Nephron progenitor cell (in vitro differentiated cells): ENCODE measurements at regions not wholly inside any gene's neighbourhood (a gene's known extent, or its start where the extent isn't known, plus 50 kb on each side); places are given as distances from the start of the nearest gene placed in this dataset.

ENCODE experiments used
- DNase-seq: peaks from one replicate; pipeline ENCODE4 v3.0.0; 2021
- H3K27ac Mint-ChIP-seq: 2 replicates; pipeline ENCODE4 v1.8.0; 2021; ENCODE audit warnings: mild to moderate bottlenecking, moderate library complexity, mixed read lengths
- H3K27me3 Mint-ChIP-seq: 2 replicates; pipeline ENCODE4 v1.8.0; 2021; ENCODE audit warnings: mild to moderate bottlenecking, low read depth, mixed read lengths; ENCODE audit not compliant: poor library complexity
- H3K36me3 Mint-ChIP-seq: 2 replicates; pipeline ENCODE4 v1.8.0; 2021; ENCODE audit warnings: low read depth, mixed read lengths
- H3K4me1 Mint-ChIP-seq: 2 replicates; pipeline ENCODE4 v1.8.0; 2021; ENCODE audit warnings: mixed read lengths
- H3K4me3 Mint-ChIP-seq: 2 replicates; pipeline ENCODE4 v1.8.0; 2021; ENCODE audit warnings: mild to moderate bottlenecking, moderate library complexity, mixed read lengths
- H3K9me3 Mint-ChIP-seq: 2 replicates; pipeline ENCODE4 v1.8.0; 2021; ENCODE audit warnings: mild to moderate bottlenecking, moderate library complexity, mixed read lengths
- CTCF ChIP-seq: fragments of 200-600 bp; sonication (generic); IDR thresholded peaks from 2 replicates; pipeline ENCODE4 v1.5.0; 2021; ENCODE audit warnings: antibody characterized with exemption

DNA sequence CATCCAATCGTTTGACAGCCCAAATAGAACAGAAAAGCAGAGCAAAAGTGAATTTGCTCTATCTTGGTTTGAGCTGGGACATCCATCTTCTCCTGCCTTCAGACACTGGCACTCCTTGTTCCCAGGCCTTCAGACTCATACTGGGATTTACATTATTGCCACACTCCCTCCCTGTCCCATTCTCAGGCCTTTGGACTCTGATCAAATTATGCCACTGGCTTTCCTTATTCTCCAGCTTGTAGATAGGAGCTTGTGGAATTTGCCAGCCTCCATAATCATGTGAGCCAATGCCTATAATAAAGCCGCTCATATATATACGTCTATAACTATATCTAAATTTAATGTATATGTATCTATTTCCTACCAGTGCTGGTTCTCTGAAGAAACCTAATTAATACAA is 568.3 kb upstream of the KIRREL3 start:
- Mint-ChIP-seq H3K27ac (no peak overlapping the region), H3K9me3 (peaks cover 15% of the 10 kb centered on the region), H3K4me1 (peaks cover 3% of the 10 kb centered on the region), H3K4me3 (no peak overlapping the region), H3K27me3 (no peaks in the 10 kb centered on the region), H3K36me3 (no peaks in the 10 kb centered on the region)
- TF ChIP-seq CTCF = no peak
- no peak for DNase-seq

DNA sequence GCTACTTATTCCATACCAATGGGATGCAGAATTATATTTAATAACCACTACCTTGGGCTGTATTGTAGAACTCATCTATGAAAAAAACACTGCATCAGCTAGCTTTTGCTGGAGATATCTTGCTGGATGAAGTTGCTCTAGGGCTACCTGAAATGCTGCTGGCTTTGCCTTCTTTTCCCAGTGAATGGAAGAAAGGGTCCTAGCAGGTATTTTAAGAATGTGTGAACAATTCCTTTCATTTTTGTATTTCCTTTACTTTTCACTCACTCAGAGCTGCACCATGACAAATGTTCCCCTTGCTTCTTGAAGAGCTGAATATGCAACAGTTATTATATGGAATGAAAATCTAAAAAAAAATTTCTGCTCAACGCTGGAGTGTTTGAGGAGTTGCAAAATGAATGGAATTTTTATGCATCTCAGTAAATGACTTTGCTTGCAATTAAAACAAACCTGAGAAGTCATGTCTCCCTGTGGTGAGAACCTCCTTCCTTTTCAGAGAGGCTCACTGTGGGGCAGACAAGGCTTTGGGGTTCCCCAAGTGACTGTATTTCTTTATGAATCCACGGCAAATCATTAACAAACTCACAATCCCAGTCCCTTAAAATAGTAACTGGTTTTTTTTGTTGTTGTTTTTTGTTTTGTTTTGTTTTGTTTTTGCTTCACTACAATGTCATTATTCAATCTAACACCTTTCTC is 566.8 kb upstream of the KIRREL3 start:
- DNase-seq = no peak
- peaks cover 3% of the 10 kb centered on the region for H3K4me1 Mint-ChIP-seq
- H3K9me3 Mint-ChIP-seq = peaks cover 9% of the 10 kb centered on the region
- TF ChIP-seq CTCF = no peak
- no peak overlapping the region for H3K27ac Mint-ChIP-seq
- H3K27me3 Mint-ChIP-seq = no peaks in the 10 kb centered on the region
- H3K4me3 Mint-ChIP-seq = no peak overlapping the region
- H3K36me3 Mint-ChIP-seq = no peaks in the 10 kb centered on the region

DNA sequence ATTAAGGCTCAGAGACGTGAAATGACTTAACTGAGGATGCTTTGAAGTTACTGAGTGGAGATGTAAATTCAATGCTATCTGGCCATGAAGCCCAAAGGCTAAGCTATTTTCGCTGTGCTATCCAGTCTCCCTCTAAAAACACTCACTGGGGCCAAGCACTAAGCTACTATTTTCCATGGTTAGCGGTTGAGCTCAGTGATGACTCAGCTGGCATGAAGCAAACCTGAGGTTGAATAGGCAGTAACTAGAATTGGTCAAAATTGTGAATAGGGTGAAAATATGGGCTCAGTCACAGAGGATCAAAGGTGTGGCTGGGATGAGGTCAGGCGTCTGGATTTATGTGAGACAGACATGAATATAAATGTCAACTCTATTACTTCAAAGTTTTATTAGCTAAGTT is 564.2 kb upstream of the KIRREL3 start:
- no peaks in the 10 kb centered on the region for H3K9me3 Mint-ChIP-seq
- H3K27me3 Mint-ChIP-seq = no peaks in the 10 kb centered on the region
- H3K36me3 Mint-ChIP-seq = no peaks in the 10 kb centered on the region
- peaks cover 3% of the 10 kb centered on the region for H3K4me1 Mint-ChIP-seq
- H3K4me3 Mint-ChIP-seq = no peak overlapping the region
- no peak for TF ChIP-seq CTCF
- H3K27ac Mint-ChIP-seq = no peak overlapping the region
- DNase-seq = no peak

DNA sequence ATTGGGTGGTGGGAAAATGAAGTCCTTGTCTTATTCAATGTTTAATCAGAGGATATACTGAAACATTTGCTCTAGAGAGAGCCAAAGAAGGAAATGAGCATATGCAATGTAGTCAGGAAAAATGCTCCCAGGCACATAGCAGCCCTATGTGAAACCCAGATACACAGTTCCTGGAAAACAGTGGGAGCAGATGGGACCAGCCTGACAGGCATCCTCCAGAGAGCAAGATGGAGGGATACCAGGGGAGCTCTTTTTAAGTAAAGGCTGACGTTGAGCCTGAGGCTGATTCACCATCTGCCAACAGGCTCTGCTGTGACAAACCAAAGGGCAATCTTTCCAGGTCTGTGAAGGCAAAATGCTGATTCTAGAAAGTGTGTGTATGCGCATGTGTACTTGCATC is 559.4 kb upstream of the KIRREL3 start:
- H3K27ac Mint-ChIP-seq = no peak overlapping the region
- H3K9me3 Mint-ChIP-seq = no peaks in the 10 kb centered on the region
- H3K4me3 Mint-ChIP-seq = no peak overlapping the region
- H3K4me1 Mint-ChIP-seq = no peaks in the 10 kb centered on the region
- no peaks in the 10 kb centered on the region for H3K36me3 Mint-ChIP-seq
- TF ChIP-seq CTCF = no peak
- H3K27me3 Mint-ChIP-seq = no peaks in the 10 kb centered on the region
- no peak for DNase-seq

DNA sequence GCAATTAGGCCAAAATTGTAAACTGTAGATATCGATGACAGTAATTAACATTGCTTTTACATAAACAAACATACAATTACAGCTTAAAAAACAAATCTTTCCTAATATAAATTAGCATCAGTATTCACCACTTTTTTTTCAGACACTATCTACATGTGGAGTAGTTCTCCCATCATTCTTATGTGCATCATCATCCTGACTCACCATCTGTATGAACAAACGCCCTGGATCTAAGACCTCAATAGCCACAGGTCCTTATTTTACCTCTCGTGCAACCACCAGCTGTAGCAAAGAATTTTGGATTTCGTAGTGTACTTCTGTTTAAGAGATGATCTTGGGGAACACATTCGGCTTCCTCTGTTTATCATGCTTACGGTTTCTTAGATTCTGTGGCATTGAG is 551.9 kb upstream of the KIRREL3 start:
- Mint-ChIP-seq H3K36me3 (no peaks in the 10 kb centered on the region), H3K4me3 (no peak overlapping the region), H3K4me1 (peaks cover 4% of the 10 kb centered on the region), H3K9me3 (no peaks in the 10 kb centered on the region), H3K27me3 (peaks cover 4% of the 10 kb centered on the region), H3K27ac (no peak overlapping the region)
- DNase-seq = no peak
- no peak for TF ChIP-seq CTCF

GRCh38 chr11:127531167-127531566 is 530.6 kb upstream of the KIRREL3 start:
- Mint-ChIP-seq H3K9me3 (no peaks in the 10 kb centered on the region), H3K4me3 (no peak overlapping the region), H3K36me3 (no peaks in the 10 kb centered on the region), H3K27ac (no peak overlapping the region), H3K27me3 (no peaks in the 10 kb centered on the region), H3K4me1 (no peaks in the 10 kb centered on the region)
- no peak for TF ChIP-seq CTCF
- DNase-seq = no peak
